ENCODE measurements at regions not wholly inside any gene's neighbourhood (a gene's known extent, or its start where the extent isn't known, plus 50 kb on each side); places are given as distances from the start of the nearest gene placed in this dataset.
"Not testable (repeated sequence)": the region's sequence is repeated elsewhere in the genome, so short reads cannot be mapped to it uniquely, and the experiment has no call there.

DNA sequence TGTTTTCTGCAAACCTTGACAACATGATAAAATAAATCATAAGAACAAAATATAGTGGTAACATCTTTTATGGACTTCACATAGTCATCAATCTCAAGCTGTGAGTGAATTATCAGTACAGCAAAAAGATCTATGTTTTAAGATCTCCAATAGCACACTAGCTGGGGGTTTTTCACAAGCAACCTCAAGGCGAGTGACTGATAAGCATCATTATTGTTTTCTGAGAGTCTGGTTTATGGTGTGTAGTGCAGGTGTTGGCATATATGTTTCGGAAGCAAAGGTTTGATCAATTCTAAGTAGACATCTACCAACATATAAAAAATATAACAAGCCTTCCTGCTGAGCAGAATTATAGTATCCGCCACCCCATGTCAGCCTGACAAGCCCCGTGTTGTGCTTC is 403.8 kb upstream of the MGMT start:
- Histone ChIP-seq H3K4me1 (ENCODE audit: insufficient read depth, poor library complexity, severe bottlenecking) (no peaks in the 10 kb centered on the region), H3K36me3 (ENCODE audit: low read depth) (no peaks in the 10 kb centered on the region), H3K4me3 (ENCODE audit: severe bottlenecking) (no peak overlapping the region), H3K9me3 (ENCODE audit: severe bottlenecking) (no peaks in the 10 kb centered on the region), H3K27ac (ENCODE audit: poor library complexity, severe bottlenecking) (no peak overlapping the region), H3K27me3 (ENCODE audit: insufficient read depth, poor library complexity, severe bottlenecking) (no peaks in the 10 kb centered on the region)
- no peak for DNase-seq (ENCODE audit: low spot score)
- ATAC-seq (ENCODE audit: low read depth) = no peak
- TF ChIP-seq CTCF (IDR thresholded peaks at IDR 0.05; ENCODE audit: poor library complexity, severe bottlenecking) = no peak

- Histone ChIP-seq H3K27me3 (ENCODE audit: insufficient read depth, poor library complexity, severe bottlenecking) (no peaks in the 10 kb centered on the region), H3K4me3 (ENCODE audit: severe bottlenecking) (no peak overlapping the region), H3K4me1 (ENCODE audit: insufficient read depth, poor library complexity, severe bottlenecking) (no peaks in the 10 kb centered on the region), H3K27ac (ENCODE audit: poor library complexity, severe bottlenecking) (no peak overlapping the region), H3K36me3 (ENCODE audit: low read depth) (no peaks in the 10 kb centered on the region), H3K9me3 (ENCODE audit: severe bottlenecking) (no peaks in the 10 kb centered on the region)
- TF ChIP-seq CTCF (IDR thresholded peaks at IDR 0.05; ENCODE audit: poor library complexity, severe bottlenecking) = no peak
- ATAC-seq (ENCODE audit: low read depth) = no peak
- no peak for DNase-seq (ENCODE audit: low spot score)
These were observed 403.2 kb upstream of the MGMT start for GRCh38 chr10:129063877-129064276.

DNA sequence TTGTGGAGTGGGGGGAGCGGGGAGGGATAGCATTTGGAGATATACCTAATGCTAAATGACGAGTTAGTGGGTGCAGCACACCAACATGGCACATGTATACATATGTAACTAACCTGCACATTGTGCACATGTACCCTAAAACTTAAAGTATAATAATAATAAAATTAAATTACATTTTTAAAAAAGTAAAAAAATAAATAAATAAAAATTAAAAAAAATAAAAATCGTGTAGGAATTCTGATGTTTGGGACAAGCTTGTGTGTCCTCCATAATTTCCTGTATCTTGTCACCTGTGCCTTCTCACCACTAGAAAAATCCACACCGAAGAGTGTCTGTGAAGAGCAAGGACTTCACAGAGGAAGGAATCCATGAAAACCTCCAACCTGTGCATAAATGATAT is 400.5 kb upstream of the MGMT start:
- H3K27me3 ChIP-seq (ENCODE audit: insufficient read depth, poor library complexity, severe bottlenecking); H3K4me1 ChIP-seq (ENCODE audit: insufficient read depth, poor library complexity, severe bottlenecking); ATAC-seq (ENCODE audit: low read depth); H3K9me3 ChIP-seq (ENCODE audit: severe bottlenecking); H3K36me3 ChIP-seq (ENCODE audit: low read depth); H3K4me3 ChIP-seq (ENCODE audit: severe bottlenecking); DNase-seq (ENCODE audit: low spot score); H3K27ac ChIP-seq (ENCODE audit: poor library complexity, severe bottlenecking): not testable (repeated sequence)

- H3K4me1 ChIP-seq (ENCODE audit: insufficient read depth, poor library complexity, severe bottlenecking); H3K27me3 ChIP-seq (ENCODE audit: insufficient read depth, poor library complexity, severe bottlenecking); ATAC-seq (ENCODE audit: low read depth); H3K9me3 ChIP-seq (ENCODE audit: severe bottlenecking); H3K36me3 ChIP-seq (ENCODE audit: low read depth); H3K4me3 ChIP-seq (ENCODE audit: severe bottlenecking); DNase-seq (ENCODE audit: low spot score); H3K27ac ChIP-seq (ENCODE audit: poor library complexity, severe bottlenecking): not testable (repeated sequence)
These were observed 395.6 kb upstream of the MGMT start for GRCh38 chr10:129071411-129071810.

GRCh38 chr10:129074939-129075338 is 392.1 kb upstream of the MGMT start:
- no peak for DNase-seq (ENCODE audit: low spot score)
- no peaks in the 10 kb centered on the region for H3K4me1 ChIP-seq (ENCODE audit: insufficient read depth, poor library complexity, severe bottlenecking)
- TF ChIP-seq CTCF (IDR thresholded peaks at IDR 0.05; ENCODE audit: poor library complexity, severe bottlenecking) = no peak
- no peaks in the 10 kb centered on the region for H3K36me3 ChIP-seq (ENCODE audit: low read depth)
- no peak overlapping the region for H3K27ac ChIP-seq (ENCODE audit: poor library complexity, severe bottlenecking)
- H3K4me3 ChIP-seq (ENCODE audit: severe bottlenecking) = no peak overlapping the region
- no peaks in the 10 kb centered on the region for H3K27me3 ChIP-seq (ENCODE audit: insufficient read depth, poor library complexity, severe bottlenecking)
- no peaks in the 10 kb centered on the region for H3K9me3 ChIP-seq (ENCODE audit: severe bottlenecking)
- ATAC-seq (ENCODE audit: low read depth) = no peak

GRCh38 chr10:129075508-129075907 is 391.5 kb upstream of the MGMT start:
- DNase-seq (ENCODE audit: low spot score) (no peak), ATAC-seq (ENCODE audit: low read depth) (no peak)
- Histone ChIP-seq H3K36me3 (ENCODE audit: low read depth) (no peaks in the 10 kb centered on the region), H3K27me3 (ENCODE audit: insufficient read depth, poor library complexity, severe bottlenecking) (no peaks in the 10 kb centered on the region), H3K27ac (ENCODE audit: poor library complexity, severe bottlenecking) (no peak overlapping the region), H3K4me3 (ENCODE audit: severe bottlenecking) (no peak overlapping the region), H3K9me3 (ENCODE audit: severe bottlenecking) (no peaks in the 10 kb centered on the region), H3K4me1 (ENCODE audit: insufficient read depth, poor library complexity, severe bottlenecking) (no peaks in the 10 kb centered on the region)
- no peak for TF ChIP-seq CTCF (IDR thresholded peaks at IDR 0.05; ENCODE audit: poor library complexity, severe bottlenecking)

Data from RWPE2 (cell line).